Sigmoid colon (tissue), 4 donors: ENCODE measurements at regions not wholly inside any gene's neighbourhood (a gene's known extent, or its start where the extent isn't known, plus 50 kb on each side); places are given as distances from the start of the nearest gene placed in this dataset.
"Not testable (repeated sequence)": the region's sequence is repeated elsewhere in the genome, so short reads cannot be mapped to it uniquely, and the experiment has no call there.

Experiments used
- POLR2A ChIP-seq, 2 donors: fragments of 450-650 bp; IDR thresholded peaks; one replicate each; pipeline ENCODE4 v1.6.1; 2016; ENCODE audit warnings: antibody characterized with exemption in 2 of 2, mild to moderate bottlenecking in 2 of 2, moderate library complexity in 2 of 2
- POLR2AphosphoS5 ChIP-seq, 4 donors: sonication (generic); formaldehyde crosslinking; IDR thresholded peaks; one replicate each; pipeline ENCODE4 v1.6.1; 2017; ENCODE audit warnings: antibody characterized with exemption in 4 of 4
- TF ChIP-seq, protein P1 (sequence below), 4 experiments: fragments of 450-650 bp in 3 of 4; fragments of 200-600 bp in 1 of 4; IDR thresholded peaks; one replicate each; pipeline ENCODE4 v1.5.1; 2016 to 2019; ENCODE audit warnings: antibody characterized with exemption in 4 of 4, mild to moderate bottlenecking in 3 of 4, moderate library complexity in 2 of 4

DNA sequence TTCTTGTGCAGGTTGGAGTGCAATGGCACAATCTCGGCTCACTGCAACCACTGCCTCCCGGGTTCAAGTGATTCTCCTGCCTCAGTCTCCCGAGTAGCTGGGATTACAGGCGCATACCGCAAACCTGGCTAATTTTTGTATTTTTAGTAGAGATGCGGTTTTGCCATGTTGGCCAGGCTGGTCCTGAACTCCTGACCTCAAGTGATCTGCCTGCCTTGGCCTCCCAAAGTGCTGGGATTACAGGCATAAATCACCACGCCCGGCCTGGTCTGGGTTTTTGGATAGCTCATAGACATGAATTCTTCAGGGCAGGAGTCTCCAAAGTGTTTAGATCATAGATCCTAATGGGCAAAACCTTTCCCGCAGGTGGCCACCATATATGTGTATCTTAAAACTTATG lies 162.0 kb downstream of the OR4M2 start:
- not testable (repeated sequence) for TF ChIP-seq POLR2A, POLR2AphosphoS5 (IDR thresholded peaks at IDR 0.05)
- TF ChIP-seq, protein P1, sequence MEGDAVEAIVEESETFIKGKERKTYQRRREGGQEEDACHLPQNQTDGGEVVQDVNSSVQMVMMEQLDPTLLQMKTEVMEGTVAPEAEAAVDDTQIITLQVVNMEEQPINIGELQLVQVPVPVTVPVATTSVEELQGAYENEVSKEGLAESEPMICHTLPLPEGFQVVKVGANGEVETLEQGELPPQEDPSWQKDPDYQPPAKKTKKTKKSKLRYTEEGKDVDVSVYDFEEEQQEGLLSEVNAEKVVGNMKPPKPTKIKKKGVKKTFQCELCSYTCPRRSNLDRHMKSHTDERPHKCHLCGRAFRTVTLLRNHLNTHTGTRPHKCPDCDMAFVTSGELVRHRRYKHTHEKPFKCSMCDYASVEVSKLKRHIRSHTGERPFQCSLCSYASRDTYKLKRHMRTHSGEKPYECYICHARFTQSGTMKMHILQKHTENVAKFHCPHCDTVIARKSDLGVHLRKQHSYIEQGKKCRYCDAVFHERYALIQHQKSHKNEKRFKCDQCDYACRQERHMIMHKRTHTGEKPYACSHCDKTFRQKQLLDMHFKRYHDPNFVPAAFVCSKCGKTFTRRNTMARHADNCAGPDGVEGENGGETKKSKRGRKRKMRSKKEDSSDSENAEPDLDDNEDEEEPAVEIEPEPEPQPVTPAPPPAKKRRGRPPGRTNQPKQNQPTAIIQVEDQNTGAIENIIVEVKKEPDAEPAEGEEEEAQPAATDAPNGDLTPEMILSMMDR (IDR thresholded peaks at IDR 0.05), result not testable (repeated sequence)
